ENCODE measurements at regions not wholly inside any gene's neighbourhood (a gene's known extent, or its start where the extent isn't known, plus 50 kb on each side); places are given as distances from the start of the nearest gene placed in this dataset.

- ChIA-PET POLR2A (no interaction called here), CTCF (no interaction called here)
- H3K36me3 ChIP-seq (ENCODE audit: control insufficient read depth in 4 of 4, insufficient read depth in 4 of 4, low read length in 3 of 4), result no peaks in the 10 kb centered on the region
- no peaks in the 10 kb centered on the region for H3K9me3 ChIP-seq (ENCODE audit: control extremely low read depth in 1 of 5, control insufficient read depth in 4 of 5, insufficient read depth in 2 of 5, low read depth in 1 of 5, low read length in 4 of 5)
- no peak overlapping the region for H3K27ac ChIP-seq (ENCODE audit: insufficient read depth in 1 of 2, low read depth in 1 of 2, low read length in 2 of 2, poor library complexity in 1 of 2, severe bottlenecking in 2 of 2)
- H3K4me3 ChIP-seq (ENCODE audit: control insufficient read depth in 1 of 7, extremely low read depth in 1 of 7, insufficient read depth in 4 of 7, low read depth in 2 of 7, low read length in 6 of 7), result no peak overlapping the region
- H3K4me1 ChIP-seq (ENCODE audit: control extremely low read depth in 1 of 4, control insufficient read depth in 4 of 4, insufficient read depth in 4 of 4, low read length in 3 of 4), result no peaks in the 10 kb centered on the region
- DNase-seq, result no peak
- no peaks in the 10 kb centered on the region for H3K27me3 ChIP-seq (replicated peaks in 2 of 5; ENCODE audit: control insufficient read depth in 4 of 5, insufficient read depth in 5 of 5, low read length in 4 of 5)
- WGBS (ENCODE audit: insufficient coverage), result 88% methylated on average over 2 of the region's 2 CpGs
Measured at GRCh38 chr14:26765768-26766520, 168.1 kb upstream of the NOVA1 start.

GRCh38 chr14:26766726-26767125, 168.9 kb upstream of the NOVA1 start:
- H3K36me3 ChIP-seq (ENCODE audit: control insufficient read depth in 4 of 4, insufficient read depth in 4 of 4, low read length in 3 of 4), result no peaks in the 10 kb centered on the region
- no peaks in the 10 kb centered on the region for H3K9me3 ChIP-seq (ENCODE audit: control extremely low read depth in 1 of 5, control insufficient read depth in 4 of 5, insufficient read depth in 2 of 5, low read depth in 1 of 5, low read length in 4 of 5)
- WGBS (ENCODE audit: insufficient coverage), result no CpG with 5 or more reads among the region's 1 CpG
- no peaks in the 10 kb centered on the region for H3K4me1 ChIP-seq (ENCODE audit: control extremely low read depth in 1 of 4, control insufficient read depth in 4 of 4, insufficient read depth in 4 of 4, low read length in 3 of 4)
- ChIA-PET POLR2A (no interaction called here), CTCF (no interaction called here)
- no peak overlapping the region for H3K27ac ChIP-seq (ENCODE audit: insufficient read depth in 1 of 2, low read depth in 1 of 2, low read length in 2 of 2, poor library complexity in 1 of 2, severe bottlenecking in 2 of 2)
- no peaks in the 10 kb centered on the region for H3K27me3 ChIP-seq (replicated peaks in 2 of 5; ENCODE audit: control insufficient read depth in 4 of 5, insufficient read depth in 5 of 5, low read length in 4 of 5)
- H3K4me3 ChIP-seq (ENCODE audit: control insufficient read depth in 1 of 7, extremely low read depth in 1 of 7, insufficient read depth in 4 of 7, low read depth in 2 of 7, low read length in 6 of 7), result no peak overlapping the region
- no peak for DNase-seq

- no peak overlapping the region for H3K27ac ChIP-seq (ENCODE audit: insufficient read depth in 1 of 2, low read depth in 1 of 2, low read length in 2 of 2, poor library complexity in 1 of 2, severe bottlenecking in 2 of 2)
- ChIA-PET POLR2A (no interaction called here), CTCF (no interaction called here)
- H3K4me3 ChIP-seq (ENCODE audit: control insufficient read depth in 1 of 7, extremely low read depth in 1 of 7, insufficient read depth in 4 of 7, low read depth in 2 of 7, low read length in 6 of 7), result no peak overlapping the region
- H3K27me3 ChIP-seq (replicated peaks in 2 of 5; ENCODE audit: control insufficient read depth in 4 of 5, insufficient read depth in 5 of 5, low read length in 4 of 5), result no peaks in the 10 kb centered on the region
- H3K4me1 ChIP-seq (ENCODE audit: control extremely low read depth in 1 of 4, control insufficient read depth in 4 of 4, insufficient read depth in 4 of 4, low read length in 3 of 4), result no peaks in the 10 kb centered on the region
- no peaks in the 10 kb centered on the region for H3K9me3 ChIP-seq (ENCODE audit: control extremely low read depth in 1 of 5, control insufficient read depth in 4 of 5, insufficient read depth in 2 of 5, low read depth in 1 of 5, low read length in 4 of 5)
- WGBS (ENCODE audit: insufficient coverage), result 65% methylated on average over 2 of the region's 5 CpGs
- no peaks in the 10 kb centered on the region for H3K36me3 ChIP-seq (ENCODE audit: control insufficient read depth in 4 of 4, insufficient read depth in 4 of 4, low read length in 3 of 4)
- no peak for DNase-seq
Measured at GRCh38 chr14:26773906-26774593, 176.2 kb upstream of the NOVA1 start.

- H3K36me3 ChIP-seq (ENCODE audit: control insufficient read depth in 4 of 4, insufficient read depth in 4 of 4, low read length in 3 of 4), result no peaks in the 10 kb centered on the region
- no peaks in the 10 kb centered on the region for H3K9me3 ChIP-seq (ENCODE audit: control extremely low read depth in 1 of 5, control insufficient read depth in 4 of 5, insufficient read depth in 2 of 5, low read depth in 1 of 5, low read length in 4 of 5)
- DNase-seq, result no peak
- POLR2A ChIA-PET, result no interaction called here
- H3K27ac ChIP-seq (ENCODE audit: insufficient read depth in 1 of 2, low read depth in 1 of 2, low read length in 2 of 2, poor library complexity in 1 of 2, severe bottlenecking in 2 of 2), result no peak overlapping the region
- H3K4me3 ChIP-seq (ENCODE audit: control insufficient read depth in 1 of 7, extremely low read depth in 1 of 7, insufficient read depth in 4 of 7, low read depth in 2 of 7, low read length in 6 of 7), result no peak overlapping the region
- 93% methylated on average over 2 of the region's 5 CpGs for WGBS (ENCODE audit: insufficient coverage)
- CTCF ChIA-PET, result no interaction called here
- H3K4me1 ChIP-seq (ENCODE audit: control extremely low read depth in 1 of 4, control insufficient read depth in 4 of 4, insufficient read depth in 4 of 4, low read length in 3 of 4), result no peaks in the 10 kb centered on the region
- no peaks in the 10 kb centered on the region for H3K27me3 ChIP-seq (replicated peaks in 2 of 5; ENCODE audit: control insufficient read depth in 4 of 5, insufficient read depth in 5 of 5, low read length in 4 of 5)
Measured at GRCh38 chr14:26775765-26776563, 178.1 kb upstream of the NOVA1 start.

GRCh38 chr14:26791117-26791806, 193.4 kb upstream of the NOVA1 start:
- Histone ChIP-seq H3K9me3 (ENCODE audit: control extremely low read depth in 1 of 5, control insufficient read depth in 4 of 5, insufficient read depth in 2 of 5, low read depth in 1 of 5, low read length in 4 of 5) (no peaks in the 10 kb centered on the region), H3K27ac (ENCODE audit: insufficient read depth in 1 of 2, low read depth in 1 of 2, low read length in 2 of 2, poor library complexity in 1 of 2, severe bottlenecking in 2 of 2) (no peak overlapping the region), H3K4me3 (ENCODE audit: control insufficient read depth in 1 of 7, extremely low read depth in 1 of 7, insufficient read depth in 4 of 7, low read depth in 2 of 7, low read length in 6 of 7) (no peak overlapping the region), H3K36me3 (ENCODE audit: control insufficient read depth in 4 of 4, insufficient read depth in 4 of 4, low read length in 3 of 4) (no peaks in the 10 kb centered on the region), H3K4me1 (ENCODE audit: control extremely low read depth in 1 of 4, control insufficient read depth in 4 of 4, insufficient read depth in 4 of 4, low read length in 3 of 4) (no peaks in the 10 kb centered on the region), H3K27me3 (replicated peaks in 2 of 5; ENCODE audit: control insufficient read depth in 4 of 5, insufficient read depth in 5 of 5, low read length in 4 of 5) (no peaks in the 10 kb centered on the region)
- CTCF ChIA-PET, result no interaction called here
- POLR2A ChIA-PET, result no interaction called here
- DNase-seq, result no peak
- no CpG with 5 or more reads among the region's 4 CpGs for WGBS (ENCODE audit: insufficient coverage)

- Histone ChIP-seq H3K9me3 (ENCODE audit: control extremely low read depth in 1 of 5, control insufficient read depth in 4 of 5, insufficient read depth in 2 of 5, low read depth in 1 of 5, low read length in 4 of 5) (no peaks in the 10 kb centered on the region), H3K36me3 (ENCODE audit: control insufficient read depth in 4 of 4, insufficient read depth in 4 of 4, low read length in 3 of 4) (no peaks in the 10 kb centered on the region), H3K4me1 (ENCODE audit: control extremely low read depth in 1 of 4, control insufficient read depth in 4 of 4, insufficient read depth in 4 of 4, low read length in 3 of 4) (no peaks in the 10 kb centered on the region), H3K4me3 (ENCODE audit: control insufficient read depth in 1 of 7, extremely low read depth in 1 of 7, insufficient read depth in 4 of 7, low read depth in 2 of 7, low read length in 6 of 7) (no peak overlapping the region), H3K27ac (ENCODE audit: insufficient read depth in 1 of 2, low read depth in 1 of 2, low read length in 2 of 2, poor library complexity in 1 of 2, severe bottlenecking in 2 of 2) (no peak overlapping the region), H3K27me3 (replicated peaks in 2 of 5; ENCODE audit: control insufficient read depth in 4 of 5, insufficient read depth in 5 of 5, low read length in 4 of 5) (no peaks in the 10 kb centered on the region)
- 89% methylated on average over 2 of the region's 2 CpGs for WGBS (ENCODE audit: insufficient coverage)
- DNase-seq, result no peak
- ChIA-PET CTCF (no interaction called here), POLR2A (no interaction called here)
Measured at GRCh38 chr14:26794731-26795130, 196.9 kb upstream of the NOVA1 start.
